ENCODE measurements at regions not wholly inside any gene's neighbourhood (a gene's known extent, or its start where the extent isn't known, plus 50 kb on each side); places are given as distances from the start of the nearest gene placed in this dataset.

- CTCF ChIA-PET, result interaction anchor here (0.7 kb wide), 1 partner anchor 113 kb away, joined by 4 read pairs; no protein-coding TSS in a partner anchor
- H3K27me3 ChIP-seq (ENCODE audit: control insufficient read depth, insufficient read depth, low read length), result no peaks in the 10 kb centered on the region
- dilution Hi-C loops (cut with HindIII; ENCODE audit: low sequenced_read_pairs, unreplicated experiment) (no loop called here), intact Hi-C loops (cut with micrococcal nuclease) (loop anchor here (1.0 to 10.0 kb wide), 5 partner anchors 37 to 1160 kb away; no protein-coding TSS in a partner anchor), in situ Hi-C loops (cut with MboI; ENCODE audit: low sequenced_read_pairs) (no loop called here)
- H2BK15ac ChIP-seq (ENCODE audit: low read depth, low read length), result no peak overlapping the region
- DNase-seq (no peak), ATAC-seq (ENCODE audit: low read depth) (no peak)
- H4K5ac ChIP-seq (ENCODE audit: low read depth, low read length), result no peak overlapping the region
- BruUV-seq (replicated peaks), result no TSS peak
- no peak overlapping the region for H4K91ac ChIP-seq (ENCODE audit: insufficient read depth, low read depth, low read length)
- H3K56ac ChIP-seq (ENCODE audit: extremely low read depth, insufficient read depth, low read length), result no peak overlapping the region
- H2BK5ac ChIP-seq (ENCODE audit: low read depth, low read length, poor library complexity, severe bottlenecking), result no peak overlapping the region
- H3K36me3 ChIP-seq (ENCODE audit: control insufficient read depth, insufficient read depth, low read length), result no peaks in the 10 kb centered on the region
- no peak overlapping the region; the same call in 1 of the 2 replicates for H2BK120ac ChIP-seq (ENCODE audit: low read depth, low read length)
- TF ChIP-seq RAD21 (IDR thresholded peaks at IDR 0.05; ENCODE audit: low read length) (no peak), CHD1 (IDR thresholded peaks at IDR 0.05; ENCODE audit: low read depth, low read length) (no peak), MXI1 (IDR thresholded peaks at IDR 0.05; ENCODE audit: borderline replicate concordance, low read depth, low read length) (no peak), NFE2L2 (IDR thresholded peaks at IDR 0.05; ENCODE audit: low read depth, low read length) (no peak), RFX5 (IDR thresholded peaks at IDR 0.05; ENCODE audit: low read depth, low read length) (no peak), MAZ (IDR thresholded peaks at IDR 0.05; ENCODE audit: borderline replicate concordance, low read depth, low read length) (no peak), SMC3 (IDR thresholded peaks at IDR 0.05; ENCODE audit: low read depth, low read length) (no peak), BHLHE40 (IDR thresholded peaks at IDR 0.05; ENCODE audit: low read depth, low read length) (no peak), RCOR1 (IDR thresholded peaks at IDR 0.05; ENCODE audit: insufficient replicate concordance, low read length) (no peak), CEBPB (IDR thresholded peaks at IDR 0.05; ENCODE audit: low read depth, low read length) (no peak)
- TF ChIP-seq, protein P1, sequence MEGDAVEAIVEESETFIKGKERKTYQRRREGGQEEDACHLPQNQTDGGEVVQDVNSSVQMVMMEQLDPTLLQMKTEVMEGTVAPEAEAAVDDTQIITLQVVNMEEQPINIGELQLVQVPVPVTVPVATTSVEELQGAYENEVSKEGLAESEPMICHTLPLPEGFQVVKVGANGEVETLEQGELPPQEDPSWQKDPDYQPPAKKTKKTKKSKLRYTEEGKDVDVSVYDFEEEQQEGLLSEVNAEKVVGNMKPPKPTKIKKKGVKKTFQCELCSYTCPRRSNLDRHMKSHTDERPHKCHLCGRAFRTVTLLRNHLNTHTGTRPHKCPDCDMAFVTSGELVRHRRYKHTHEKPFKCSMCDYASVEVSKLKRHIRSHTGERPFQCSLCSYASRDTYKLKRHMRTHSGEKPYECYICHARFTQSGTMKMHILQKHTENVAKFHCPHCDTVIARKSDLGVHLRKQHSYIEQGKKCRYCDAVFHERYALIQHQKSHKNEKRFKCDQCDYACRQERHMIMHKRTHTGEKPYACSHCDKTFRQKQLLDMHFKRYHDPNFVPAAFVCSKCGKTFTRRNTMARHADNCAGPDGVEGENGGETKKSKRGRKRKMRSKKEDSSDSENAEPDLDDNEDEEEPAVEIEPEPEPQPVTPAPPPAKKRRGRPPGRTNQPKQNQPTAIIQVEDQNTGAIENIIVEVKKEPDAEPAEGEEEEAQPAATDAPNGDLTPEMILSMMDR (conservative IDR thresholded peaks at IDR 0.05; ENCODE audit: low read depth, low read length), result no peak
- TF ChIP-seq, protein P2, sequence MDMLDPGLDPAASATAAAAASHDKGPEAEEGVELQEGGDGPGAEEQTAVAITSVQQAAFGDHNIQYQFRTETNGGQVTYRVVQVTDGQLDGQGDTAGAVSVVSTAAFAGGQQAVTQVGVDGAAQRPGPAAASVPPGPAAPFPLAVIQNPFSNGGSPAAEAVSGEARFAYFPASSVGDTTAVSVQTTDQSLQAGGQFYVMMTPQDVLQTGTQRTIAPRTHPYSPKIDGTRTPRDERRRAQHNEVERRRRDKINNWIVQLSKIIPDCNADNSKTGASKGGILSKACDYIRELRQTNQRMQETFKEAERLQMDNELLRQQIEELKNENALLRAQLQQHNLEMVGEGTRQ (IDR thresholded peaks at IDR 0.05; ENCODE audit: low read depth, low read length), result no peak
- TF ChIP-seq, protein P3, sequence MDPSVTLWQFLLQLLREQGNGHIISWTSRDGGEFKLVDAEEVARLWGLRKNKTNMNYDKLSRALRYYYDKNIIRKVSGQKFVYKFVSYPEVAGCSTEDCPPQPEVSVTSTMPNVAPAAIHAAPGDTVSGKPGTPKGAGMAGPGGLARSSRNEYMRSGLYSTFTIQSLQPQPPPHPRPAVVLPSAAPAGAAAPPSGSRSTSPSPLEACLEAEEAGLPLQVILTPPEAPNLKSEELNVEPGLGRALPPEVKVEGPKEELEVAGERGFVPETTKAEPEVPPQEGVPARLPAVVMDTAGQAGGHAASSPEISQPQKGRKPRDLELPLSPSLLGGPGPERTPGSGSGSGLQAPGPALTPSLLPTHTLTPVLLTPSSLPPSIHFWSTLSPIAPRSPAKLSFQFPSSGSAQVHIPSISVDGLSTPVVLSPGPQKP (IDR thresholded peaks at IDR 0.05; ENCODE audit: borderline replicate concordance, low read depth, low read length), result no peak
- H3K9ac ChIP-seq (ENCODE audit: low read depth, low read length), result no peak overlapping the region
- H2AK5ac ChIP-seq (ENCODE audit: low read depth, low read length), result no peak overlapping the region
- no peak overlapping the region for H3K23ac ChIP-seq (ENCODE audit: low read depth, low read length)
- no peaks in the 10 kb centered on the region for H3K9me3 ChIP-seq (ENCODE audit: control insufficient read depth, insufficient read depth, low read length)
- H2AK9ac ChIP-seq (replicated peaks; ENCODE audit: low read depth, low read length, poor library complexity), result no peak overlapping the region
- H3K18ac ChIP-seq (ENCODE audit: low read depth, low read length), result no peak overlapping the region
- H3K4me3 ChIP-seq (ENCODE audit: insufficient read depth, low read depth, low read length), result no peak overlapping the region
- H3K27ac ChIP-seq (ENCODE audit: insufficient read depth, low read length), result no peak overlapping the region
- H2BK20ac ChIP-seq (ENCODE audit: low read depth, low read length), result no peak overlapping the region
- H4K20me1 ChIP-seq (ENCODE audit: insufficient read depth, low read length), result no peaks in the 10 kb centered on the region
- no peak overlapping the region for H4K8ac ChIP-seq (ENCODE audit: low read depth in 2 of 2, low read length in 2 of 2)
- H3K4ac ChIP-seq (ENCODE audit: low read depth, low read length), result no peak overlapping the region
- no peaks in the 10 kb centered on the region for H3K4me1 ChIP-seq (ENCODE audit: control insufficient read depth, insufficient read depth, low read length)
- no peaks in the 10 kb centered on the region for H3K79me1 ChIP-seq (ENCODE audit: low read depth in 1 of 2, low read length in 2 of 2)
- H3K9me1 ChIP-seq (ENCODE audit: insufficient read depth, low read length), result no peaks in the 10 kb centered on the region; the same call in 1 of the 2 replicates
- H3K4me2 ChIP-seq (ENCODE audit: low read depth, low read length), result no peak overlapping the region
- peak overlapping the region; percentile 76 for H2AFZ ChIP-seq (replicated peaks; ENCODE audit: low read length, poor library complexity)
- no peak overlapping the region; the same call in 1 of the 2 replicates for H3K14ac ChIP-seq (replicated peaks; ENCODE audit: low read depth, low read length)
- no CpG with 5 or more reads among the region's 4 CpGs for WGBS, 2 experiments (ENCODE audit: extremely low coverage in 2 of 2, insufficient read length in 1 of 2)
- POLR2A ChIA-PET (ENCODE audit: unreplicated experiment), result no interaction called here
Observed at GRCh38 chr6:9252799-9253198, 817.5 kb upstream of the SLC35B3 start.
